IPS DF 4.7 (cell line): ENCODE measurements at regions not wholly inside any gene's neighbourhood (a gene's known extent, or its start where the extent isn't known, plus 50 kb on each side); places are given as distances from the start of the nearest gene placed in this dataset.
"Not testable (repeated sequence)": the region's sequence is repeated elsewhere in the genome, so short reads cannot be mapped to it uniquely, and the experiment has no call there.

Experiments used
- DNase-seq: peaks from one replicate; pipeline ENCODE4 v3.0.0-alpha.2; 2013; ENCODE audit warnings: low spot score; ENCODE audit errors: extremely low read depth

GRCh38 chr15:38073178-38073946, 138.9 kb downstream of the TMCO5A start:
- DNase-seq, result no peak

- DNase-seq, result no peak
Observed at GRCh38 chr15:38074029-38074428, 139.6 kb downstream of the TMCO5A start.

GRCh38 chr15:38075466-38075865, 141.0 kb downstream of the TMCO5A start:
- DNase-seq, result no peak

- DNase-seq, result no peak
Observed at GRCh38 chr15:38076786-38077185, 142.3 kb downstream of the TMCO5A start.

- no peak for DNase-seq
Observed at GRCh38 chr15:38079236-38079635, 144.8 kb downstream of the TMCO5A start.

GRCh38 chr15:38080651-38081275, 146.3 kb downstream of the TMCO5A start:
- no peak for DNase-seq

GRCh38 chr15:38084289-38084688, 149.8 kb downstream of the TMCO5A start:
- DNase-seq, result no peak

- DNase-seq, result no peak
Observed at GRCh38 chr15:38085114-38085513, 150.7 kb downstream of the TMCO5A start.

- DNase-seq, result no peak
Observed at GRCh38 chr15:38085931-38086568, 151.6 kb downstream of the TMCO5A start.

- no peak for DNase-seq
Observed at GRCh38 chr15:38086611-38087010, 152.2 kb downstream of the TMCO5A start.

- DNase-seq, result no peak
Observed at GRCh38 chr15:38088971-38089370, 154.5 kb downstream of the TMCO5A start.

GRCh38 chr15:38090223-38090622, 155.8 kb downstream of the TMCO5A start:
- no peak for DNase-seq

- DNase-seq, result no peak
Observed at GRCh38 chr15:38090678-38091077, 156.2 kb downstream of the TMCO5A start.

- DNase-seq, result no peak
Observed at GRCh38 chr15:38091078-38091645, 156.7 kb downstream of the TMCO5A start.

- DNase-seq, result no peak
Observed at GRCh38 chr15:38093931-38094330, 158.7 kb upstream of the SPRED1 start.

GRCh38 chr15:38102972-38103371, 149.7 kb upstream of the SPRED1 start:
- no peak for DNase-seq

GRCh38 chr15:38103564-38103963, 149.1 kb upstream of the SPRED1 start:
- no peak for DNase-seq

- no peak for DNase-seq
Observed at GRCh38 chr15:38111070-38111469, 141.6 kb upstream of the SPRED1 start.

- no peak for DNase-seq
Observed at GRCh38 chr15:38112406-38112805, 140.2 kb upstream of the SPRED1 start.

GRCh38 chr15:38115121-38115520, 137.5 kb upstream of the SPRED1 start:
- DNase-seq, result no peak

GRCh38 chr15:38117781-38118180, 134.9 kb upstream of the SPRED1 start:
- no peak for DNase-seq

GRCh38 chr15:38119865-38120264, 132.8 kb upstream of the SPRED1 start:
- DNase-seq, result not testable (repeated sequence)
